ENCODE measurements at regions not wholly inside any gene's neighbourhood (a gene's known extent, or its start where the extent isn't known, plus 50 kb on each side); places are given as distances from the start of the nearest gene placed in this dataset.
"Not testable (repeated sequence)": the region's sequence is repeated elsewhere in the genome, so short reads cannot be mapped to it uniquely, and the experiment has no call there.

DNA sequence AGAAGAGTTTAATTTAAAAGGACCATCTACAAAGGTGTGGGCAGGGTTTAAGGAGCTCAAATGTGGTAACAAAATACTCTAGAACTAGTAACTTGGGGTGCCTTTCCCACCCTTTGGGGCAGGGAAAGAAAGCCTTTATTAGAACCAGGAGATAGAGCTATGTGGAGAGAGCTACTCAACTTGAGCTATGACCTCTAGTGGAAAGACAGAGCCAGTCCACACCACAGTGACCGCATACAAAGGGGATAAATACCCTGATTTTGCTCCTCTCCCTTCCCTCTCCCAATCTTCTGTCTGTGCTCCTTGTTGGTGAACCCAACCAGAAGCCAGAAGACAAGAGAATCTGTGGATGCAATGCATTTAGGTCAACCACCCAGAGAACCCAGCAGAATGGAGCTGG lies 54.4 kb upstream of the JAK1 start:
- no peak for FAIRE-seq
- DNase-seq (ENCODE audit: low spot score) = no peak

DNA sequence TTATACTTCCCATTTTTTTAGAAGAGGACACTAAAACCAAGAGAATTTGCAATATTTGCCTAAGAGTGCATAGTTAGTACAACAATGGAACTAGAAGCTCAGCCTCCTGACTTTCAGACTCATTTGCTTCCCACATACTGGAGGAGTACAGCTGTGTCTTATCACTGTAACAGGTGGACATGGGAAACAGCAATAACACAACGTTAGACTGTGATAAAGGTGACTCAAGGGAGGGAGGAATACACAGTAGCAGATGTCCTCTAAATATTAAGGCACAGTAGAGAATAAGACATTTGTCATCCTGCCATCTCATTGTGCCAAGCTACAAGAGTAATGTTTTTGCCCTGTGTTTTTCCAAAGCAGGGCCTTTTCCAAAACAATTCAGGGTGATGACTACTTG lies 55.4 kb upstream of the JAK1 start:
- DNase-seq (ENCODE audit: low spot score) (no peak), FAIRE-seq (no peak)

DNA sequence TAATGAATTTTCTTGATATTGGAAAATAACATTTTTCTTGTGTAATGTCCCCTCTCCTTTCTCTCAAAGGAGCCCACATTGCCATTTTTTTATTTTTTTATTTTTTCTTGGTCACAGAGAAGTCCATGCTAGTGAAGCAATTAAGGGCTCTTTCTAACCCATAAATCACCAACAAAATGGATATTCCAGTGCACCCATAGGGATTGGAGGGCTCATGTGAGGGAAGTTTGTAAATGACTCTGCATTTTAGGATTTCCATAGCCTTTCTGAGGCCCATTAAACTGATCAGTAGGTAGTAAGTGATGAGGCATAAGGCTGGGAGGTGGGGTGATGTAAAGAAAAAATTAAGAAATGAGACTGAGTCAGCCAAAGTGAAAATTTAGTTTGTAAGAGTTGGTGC lies 55.9 kb upstream of the JAK1 start:
- DNase-seq (ENCODE audit: low spot score) (no peak), FAIRE-seq (no peak)

DNA sequence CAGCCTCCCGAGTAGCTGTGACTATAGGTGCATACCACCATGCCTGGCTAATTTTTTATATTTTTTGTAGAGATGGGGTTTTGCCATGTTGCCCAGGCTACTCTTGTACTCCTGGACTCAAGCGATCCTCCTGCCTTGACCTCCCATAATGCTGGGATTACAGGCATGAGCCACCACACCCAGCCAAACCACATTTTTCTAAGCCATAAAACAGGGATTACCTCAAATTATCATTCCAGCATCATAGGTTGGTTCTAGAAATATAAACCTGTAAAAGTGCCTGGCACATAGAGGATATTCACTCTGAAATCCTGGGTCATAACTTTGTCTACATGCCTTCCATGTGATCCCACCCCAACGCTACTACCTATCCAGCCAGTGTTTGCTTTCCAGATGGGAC lies 59.4 kb upstream of the JAK1 start:
- no peak for DNase-seq (ENCODE audit: low spot score)
- no peak for FAIRE-seq

DNA sequence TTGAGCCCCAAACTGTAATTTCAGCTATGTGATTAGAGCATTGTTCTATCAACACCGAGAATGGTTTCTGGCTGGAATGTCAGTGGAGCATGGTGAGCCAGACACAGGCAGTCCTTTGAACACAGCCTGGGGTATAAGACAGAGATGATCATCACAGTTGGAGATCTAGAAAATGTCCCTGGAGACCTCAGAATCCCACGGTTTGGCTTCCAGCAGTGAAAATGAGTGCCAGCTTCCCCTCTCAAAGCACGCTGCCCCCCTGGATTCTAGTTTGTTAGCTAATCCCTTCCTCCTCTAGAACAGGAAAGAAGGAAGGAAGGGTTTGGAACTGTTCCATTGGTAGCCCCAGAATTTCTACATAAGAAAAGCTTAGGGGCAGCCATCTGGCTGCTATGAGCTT lies 59.9 kb upstream of the JAK1 start:
- DNase-seq (ENCODE audit: low spot score) (no peak), FAIRE-seq (no peak)

DNA sequence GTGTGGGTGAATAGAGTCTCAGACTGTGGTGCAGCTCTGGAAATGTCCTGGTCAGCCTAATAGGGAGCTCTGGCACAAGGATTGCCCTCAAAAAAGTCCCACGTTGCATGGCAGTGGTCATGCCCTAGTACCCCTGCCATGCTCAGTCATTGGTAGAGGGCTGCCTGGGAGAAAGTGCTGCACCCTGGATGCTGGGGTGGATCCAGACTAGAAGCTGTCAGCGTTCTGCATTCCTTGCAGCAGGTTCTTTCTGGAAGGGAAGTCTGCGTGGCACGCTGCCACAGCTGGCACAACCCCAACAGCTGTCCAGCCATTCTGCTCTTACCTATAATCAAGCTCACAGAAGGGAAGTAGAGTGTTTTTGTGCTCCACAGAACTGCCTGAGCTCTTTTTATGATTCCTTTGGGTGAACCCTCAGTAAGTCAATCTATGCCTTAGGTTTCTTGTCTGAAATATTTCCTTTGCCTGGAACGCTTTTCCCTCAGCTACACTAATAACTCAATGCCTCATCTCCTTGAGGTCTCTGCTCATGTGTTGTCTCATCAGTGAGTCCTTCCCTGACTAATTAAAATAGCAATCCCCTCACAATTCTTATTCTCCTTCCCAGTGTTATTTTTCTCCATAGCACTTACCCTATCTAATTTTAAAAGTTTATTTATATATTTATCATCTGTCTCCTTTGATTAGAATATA lies 61.5 kb upstream of the JAK1 start:
- FAIRE-seq (no peak), DNase-seq (ENCODE audit: low spot score) (no peak)

DNA sequence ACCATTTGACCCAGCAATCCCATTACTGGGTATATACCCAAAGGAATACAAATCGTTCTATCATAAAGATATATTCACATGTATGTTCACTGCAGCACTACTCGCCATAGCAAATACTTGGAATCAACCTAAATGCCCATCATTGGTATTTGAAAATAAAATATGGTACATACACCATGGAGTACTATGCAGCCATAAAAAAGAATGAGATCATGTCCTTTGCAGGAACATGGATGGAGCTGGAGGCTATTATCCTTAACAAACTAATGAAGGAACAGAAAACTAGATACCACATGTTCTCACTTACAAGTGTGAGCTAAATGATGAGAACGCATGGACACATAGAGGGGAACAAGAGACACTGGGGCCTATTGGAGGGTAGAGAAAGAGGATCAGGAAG lies 63.1 kb upstream of the JAK1 start:
- not testable (repeated sequence) for FAIRE-seq; DNase-seq (ENCODE audit: low spot score)

- not testable (repeated sequence) for FAIRE-seq; DNase-seq (ENCODE audit: low spot score)
These were observed 68.5 kb upstream of the JAK1 start for GRCh38 chr1:65034879-65035278.

DNA sequence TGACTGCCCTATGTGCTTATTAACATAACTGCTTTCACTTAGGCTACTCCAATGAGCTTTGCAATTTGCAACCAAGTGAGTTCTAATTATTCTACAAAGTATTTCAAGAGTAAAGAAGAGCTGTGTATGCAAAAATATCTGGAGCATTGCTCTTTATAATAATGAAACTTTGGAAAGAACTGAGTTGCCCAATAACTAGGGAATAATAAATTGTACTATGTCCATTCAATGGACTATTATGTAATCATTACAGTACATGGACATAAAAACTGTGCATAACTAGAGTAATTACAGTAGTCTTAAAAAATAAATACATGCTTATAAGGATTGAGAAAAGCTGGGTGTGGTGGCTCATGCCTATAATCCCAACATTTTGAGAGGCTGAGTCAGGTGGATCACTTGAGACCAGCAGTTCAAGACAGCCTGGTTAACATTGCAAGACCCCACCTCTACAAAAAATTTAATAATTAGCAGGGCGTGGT lies 70.3 kb upstream of the JAK1 start:
- FAIRE-seq (no peak), DNase-seq (ENCODE audit: low spot score) (no peak)

GRCh38 chr1:65039066-65039465 lies 72.7 kb upstream of the JAK1 start:
- FAIRE-seq (no peak), DNase-seq (ENCODE audit: low spot score) (no peak)

GRCh38 chr1:65039508-65039907 lies 73.2 kb upstream of the JAK1 start:
- no peak for DNase-seq (ENCODE audit: low spot score)
- FAIRE-seq = no peak

- FAIRE-seq (no peak), DNase-seq (ENCODE audit: low spot score) (no peak)
These were observed 76.1 kb upstream of the JAK1 start for GRCh38 chr1:65042467-65042866.

DNA sequence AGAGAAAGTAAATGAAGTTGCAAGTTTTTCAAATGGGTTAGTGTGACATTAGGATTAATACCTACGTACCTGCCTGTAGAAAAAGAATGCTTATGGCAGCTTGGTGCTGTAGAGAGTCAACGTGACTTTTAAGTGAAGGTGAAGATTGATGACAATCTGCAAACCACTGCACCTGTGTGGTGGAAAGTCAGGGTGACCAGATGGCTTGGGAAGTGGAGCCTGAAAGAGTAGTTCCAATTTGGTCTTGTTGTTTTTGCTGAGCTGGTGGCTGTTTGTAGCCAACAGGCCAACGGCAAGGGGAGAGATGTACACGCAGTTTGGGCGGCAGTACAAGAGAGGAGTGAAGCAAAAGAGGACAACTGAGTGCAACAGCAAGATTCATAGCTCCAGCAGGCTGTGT lies 78.1 kb upstream of the JAK1 start:
- FAIRE-seq (no peak), DNase-seq (ENCODE audit: low spot score) (no peak)

- DNase-seq (ENCODE audit: low spot score) (no peak), FAIRE-seq (no peak)
These were observed 78.9 kb upstream of the JAK1 start for GRCh38 chr1:65045022-65045817.

DNA sequence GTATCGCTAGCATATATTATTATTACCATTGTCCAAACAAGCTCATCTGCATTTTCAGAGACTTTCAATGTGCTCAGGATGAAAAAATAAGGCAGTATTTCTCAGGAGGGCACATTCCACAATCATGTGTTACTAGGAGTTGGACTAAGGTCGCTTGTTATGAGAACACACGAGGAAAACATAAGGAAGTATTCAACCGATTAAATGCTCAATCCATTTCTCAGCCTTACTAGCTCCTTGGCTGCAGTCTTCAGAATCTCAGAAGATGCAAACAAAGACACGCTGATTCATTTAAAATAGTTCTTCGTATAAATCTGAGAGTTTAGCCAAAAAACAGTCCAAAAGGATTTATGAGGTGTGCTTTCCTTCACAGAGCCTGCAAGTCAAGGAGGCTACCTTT lies 82.0 kb upstream of the JAK1 start:
- DNase-seq (ENCODE audit: low spot score) (no peak), FAIRE-seq (no peak)

DNA sequence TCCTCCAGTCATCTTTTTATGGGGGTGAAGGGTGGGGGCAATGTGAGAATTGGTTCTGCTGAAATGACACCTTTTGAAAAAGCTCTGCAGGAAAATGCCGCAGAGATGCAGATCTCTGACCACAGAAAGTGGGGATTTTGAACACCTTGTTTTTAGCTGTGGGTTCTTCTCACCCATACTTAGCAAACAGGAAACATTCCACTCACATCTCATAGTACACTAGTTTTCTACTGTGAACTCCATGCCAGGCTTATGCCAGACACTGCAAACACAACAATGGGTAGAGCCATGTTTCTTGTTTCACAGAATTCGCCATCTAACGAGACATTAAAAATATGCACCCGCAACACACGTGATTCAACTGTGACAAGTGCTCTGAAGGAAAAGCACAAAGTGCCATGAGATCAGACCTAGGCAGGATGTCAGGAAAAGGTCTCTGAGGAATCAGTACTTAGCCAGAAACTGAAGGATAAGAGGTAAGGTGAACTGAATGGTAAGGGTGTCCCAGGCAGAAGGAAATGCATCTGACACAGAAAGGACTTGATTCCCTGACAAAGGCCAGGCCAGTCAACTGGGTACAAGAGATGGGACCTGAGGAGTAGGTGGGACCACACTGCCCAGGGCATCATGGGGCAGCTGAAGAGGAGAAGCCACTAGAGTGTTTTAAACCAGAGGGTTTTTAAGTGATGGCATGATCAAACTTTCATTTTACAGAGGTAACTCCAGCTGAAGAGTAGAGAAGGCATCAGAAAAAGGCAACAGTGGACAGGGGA lies 83.8 kb upstream of the JAK1 start:
- DNase-seq (ENCODE audit: low spot score) (no peak), FAIRE-seq (no peak)

- FAIRE-seq (no peak), DNase-seq (ENCODE audit: low spot score) (no peak)
These were observed 84.4 kb upstream of the JAK1 start for GRCh38 chr1:65050735-65051134.

DNA sequence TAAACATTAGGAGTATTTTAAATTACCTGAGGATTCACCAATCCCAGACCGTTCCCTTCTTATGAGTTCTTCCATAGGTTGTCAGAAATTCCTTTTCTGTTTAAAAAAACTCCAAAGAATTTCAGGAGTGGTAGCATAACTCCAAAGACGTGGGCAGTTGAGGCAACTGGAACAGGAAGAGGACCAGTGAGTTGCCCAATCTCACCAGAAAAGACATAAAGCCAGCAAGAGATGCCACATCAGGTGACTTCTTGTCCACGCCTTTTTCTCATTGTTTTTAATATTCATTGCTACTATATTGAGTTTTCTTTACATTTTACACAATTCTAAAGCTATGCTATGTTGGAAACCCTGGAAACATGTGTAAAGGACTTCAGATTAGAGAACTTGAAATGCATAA lies 88.1 kb upstream of the JAK1 start:
- no peak for FAIRE-seq
- DNase-seq (ENCODE audit: low spot score) = no peak

GRCh38 chr1:65055747-65056146 lies 89.4 kb upstream of the JAK1 start:
- FAIRE-seq (no peak), DNase-seq (ENCODE audit: low spot score) (no peak)

- FAIRE-seq (no peak), DNase-seq (ENCODE audit: low spot score) (no peak)
These were observed 89.9 kb upstream of the JAK1 start for GRCh38 chr1:65056234-65056633.

DNA sequence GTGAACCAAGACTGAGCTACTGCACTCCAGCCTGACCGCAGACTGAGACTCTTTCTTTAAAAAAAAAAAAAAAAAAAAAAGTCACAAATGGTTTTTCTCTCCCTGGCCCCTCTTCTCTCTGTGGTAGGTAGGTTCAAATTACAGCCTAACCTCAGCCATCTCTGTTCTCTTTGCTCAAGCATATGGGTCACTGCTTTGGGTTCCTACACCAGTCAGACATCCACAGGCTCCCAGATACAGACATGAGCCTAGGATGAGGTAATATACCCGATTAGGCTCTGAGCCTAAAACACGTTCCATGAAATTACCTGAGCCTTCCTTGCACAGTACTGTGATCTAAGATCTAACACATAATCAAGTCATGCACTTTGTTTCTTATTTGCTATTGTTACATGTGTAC lies 90.5 kb upstream of the JAK1 start:
- FAIRE-seq = no peak
- DNase-seq (ENCODE audit: low spot score) = no peak

GRCh38 chr1:65059930-65060538 lies 88.0 kb upstream of the AK4 start:
- peak; percentile 89 for FAIRE-seq
- peak; percentile 37 for DNase-seq (ENCODE audit: low spot score)

Measured in RCC 7860 (cell line).